Erythroblast (primary cell): ENCODE measurements at regions not wholly inside any gene's neighbourhood (a gene's known extent, or its start where the extent isn't known, plus 50 kb on each side); places are given as distances from the start of the nearest gene placed in this dataset.

Experiments
- GATA1 ChIP-seq: IDR thresholded peaks from 2 replicates; pipeline ENCODE4 v1.6.1; 2011; ENCODE audit warnings: low read depth, mild to moderate bottlenecking, control low read depth, low read length, moderate library complexity
- POLR2A ChIP-seq: IDR thresholded peaks from 2 replicates; pipeline ENCODE4 v1.6.1; 2011; ENCODE audit warnings: mild to moderate bottlenecking, low read length

GRCh38 chr1:96414598-96414997 lies 307.0 kb upstream of the PTBP2 start:
- TF ChIP-seq POLR2A (no peak), GATA1 (no peak)
